HCT116 (cell line): ENCODE measurements at regions not wholly inside any gene's neighbourhood (a gene's known extent, or its start where the extent isn't known, plus 50 kb on each side); places are given as distances from the start of the nearest gene placed in this dataset.

ENCODE experiments used
- ATF3 ChIP-seq: IDR thresholded peaks from 2 replicates; pipeline ENCODE4 v1.6.1; 2012
- CTCF ChIP-seq, 3 experiments: fragments of 200-600 bp in 1 of 3; sonication (generic) in 1 of 3; IDR thresholded peaks in 2 of 3; conservative IDR thresholded peaks in 1 of 3; 2 replicates each; pipeline ENCODE4 v1.5.1; 2012 to 2017; ENCODE audit warnings: low read depth in 2 of 3, low read length in 2 of 3, antibody characterized with exemption in 1 of 3, borderline replicate concordance in 1 of 3, control low read depth in 1 of 3, mild to moderate bottlenecking in 1 of 3, mixed read lengths in 1 of 3, mixed run types in 1 of 3, moderate library complexity in 1 of 3; ENCODE audit not compliant: insufficient read depth in 1 of 3
- EZH2 ChIP-seq: fragments of 200-600 bp; sonication (generic); IDR thresholded peaks from 2 replicates; pipeline ENCODE4 v1.6.1; 2017; ENCODE audit warnings: antibody characterized with exemption, mixed run types
- FOSL1 ChIP-seq: IDR thresholded peaks from 2 replicates; pipeline ENCODE4 v1.6.1; 2012; ENCODE audit warnings: low read depth
- MAX ChIP-seq: IDR thresholded peaks from 2 replicates; pipeline ENCODE4 v1.6.1; 2012
- POLR2A ChIP-seq: IDR thresholded peaks from 2 replicates; pipeline ENCODE4 v1.7.0; 2011; ENCODE audit warnings: borderline replicate concordance; ENCODE audit not compliant: insufficient read depth, insufficient read length; ENCODE audit errors: extremely low read depth
- POLR2AphosphoS5 ChIP-seq: IDR thresholded peaks from 2 replicates; pipeline ENCODE4 v1.6.1; 2011; ENCODE audit warnings: mild to moderate bottlenecking, low read depth, low read length, moderate library complexity
- REST ChIP-seq: IDR thresholded peaks from 2 replicates; pipeline ENCODE4 v1.6.1; 2012; ENCODE audit warnings: low read depth
- SP1 ChIP-seq: IDR thresholded peaks from 2 replicates; pipeline ENCODE4 v1.6.1; 2012; ENCODE audit warnings: low read depth
- ZBTB33 ChIP-seq: IDR thresholded peaks from 2 replicates; pipeline ENCODE4 v1.6.1; 2011; ENCODE audit warnings: mild to moderate bottlenecking, low read length, moderate library complexity; ENCODE audit not compliant: insufficient replicate concordance; ENCODE audit errors: extremely low read depth
- ZFX ChIP-seq: fragments of 450-650 bp; IDR thresholded peaks from 2 replicates; pipeline ENCODE4 v1.6.1; 2017

- TF ChIP-seq SP1: no peak
- TF ChIP-seq CTCF (IDR thresholded peaks at IDR 0.05 in 2 of 3, conservative IDR thresholded peaks at IDR 0.05 in 1 of 3; ENCODE audit: borderline replicate concordance in 1 of 3, insufficient read depth in 1 of 3, low read depth in 2 of 3, low read length in 2 of 3): peak in 2 of 3 experiments; percentile 38 to 40; a peak in 4 of 6 replicates
- TF ChIP-seq REST: no peak
- TF ChIP-seq ATF3: no peak
- TF ChIP-seq ZBTB33: no peak
- no peak for TF ChIP-seq EZH2
- no peak for TF ChIP-seq MAX
- TF ChIP-seq POLR2AphosphoS5: no peak
- TF ChIP-seq ZFX: no peak
- TF ChIP-seq POLR2A: no peak
- TF ChIP-seq FOSL1: no peak
These were observed 209.6 kb upstream of the NLRP1 start for GRCh38 chr17:5793899-5794298.
